CD4-positive, alpha-beta T cell (primary cell): ENCODE measurements at regions not wholly inside any gene's neighbourhood (a gene's known extent, or its start where the extent isn't known, plus 50 kb on each side); places are given as distances from the start of the nearest gene placed in this dataset.

ENCODE experiments used
- ATAC-seq: fragments of 200-7000 bp; cut with Tn5 transposase; one replicate; pipeline ENCODE4 v1.10.0; 2022; ENCODE audit warnings: mild to moderate bottlenecking; ENCODE audit not compliant: poor library complexity
- CTCF ChIA-PET: fragments of 350-600 bp; sonication (Branson Sonifier 250); formaldehyde crosslinking; loops from one replicate; lab custom pipeline; 2021; ENCODE audit warnings: antibody characterized with exemption, inconsistent platforms; lab: Charles Lee
- POLR2A ChIA-PET: fragments of 350-600 bp; sonication (Branson Sonifier 250); formaldehyde crosslinking; loops from one replicate; lab custom pipeline; 2021; ENCODE audit warnings: antibody characterized with exemption, inconsistent platforms; lab: Charles Lee
- DNase-seq, 14 experiments: peaks; one replicate each; pipeline ENCODE4 v3.0.0-alpha.2; 2013 to 2020; ENCODE audit warnings: mixed read lengths in 2 of 14
- H3K27ac ChIP-seq, 2 donors: one replicate each; pipeline versions ENCODE4 v1.5.1 to v1.7.0; 2013; ENCODE audit warnings: low read length in 2 of 2, low read depth in 1 of 2, mild to moderate bottlenecking in 1 of 2
- H3K27me3 ChIP-seq, 2 experiments: 1 replicate in 1 of 2; 2 replicates in 1 of 2; pipeline versions ENCODE4 v1.6.1 to v1.7.0; 2013; ENCODE audit warnings: low read length in 2 of 2, control low read depth in 1 of 2, mild to moderate bottlenecking in 1 of 2, moderate library complexity in 1 of 2; ENCODE audit not compliant: insufficient read depth in 2 of 2, control insufficient read depth in 1 of 2
- H3K36me3 ChIP-seq: one replicate; pipeline ENCODE4 v1.6.1; 2013; ENCODE audit warnings: low read length, control low read depth; ENCODE audit not compliant: insufficient read depth
- H3K4me1 ChIP-seq: one replicate; pipeline ENCODE4 v1.6.1; 2013; ENCODE audit warnings: low read length, control low read depth; ENCODE audit not compliant: insufficient read depth
- H3K4me3 ChIP-seq: one replicate; pipeline ENCODE4 v1.5.1; 2013; ENCODE audit warnings: mild to moderate bottlenecking, low read length, moderate library complexity
- H3K9me3 ChIP-seq, 2 experiments: 1 replicate in 1 of 2; 2 replicates in 1 of 2; pipeline versions ENCODE4 v1.6.1 to v1.7.0; 2013; ENCODE audit warnings: low read length in 2 of 2, mild to moderate bottlenecking in 2 of 2, control low read depth in 1 of 2, moderate library complexity in 1 of 2; ENCODE audit not compliant: control insufficient read depth in 1 of 2, insufficient read depth in 1 of 2
- H3K27ac Mint-ChIP-seq: one replicate; pipeline ENCODE4 v1.8.0; 2020; ENCODE audit warnings: mixed read lengths
- H3K27me3 Mint-ChIP-seq: one replicate; pipeline ENCODE4 v1.8.0; 2021; ENCODE audit warnings: mixed read lengths
- H3K36me3 Mint-ChIP-seq: one replicate; pipeline ENCODE4 v1.8.0; 2021; ENCODE audit warnings: low read depth, mixed read lengths
- H3K4me1 Mint-ChIP-seq: one replicate; pipeline ENCODE4 v1.8.0; 2021; ENCODE audit warnings: low read depth, mixed read lengths
- H3K4me3 Mint-ChIP-seq: one replicate; pipeline ENCODE4 v1.8.0; 2020; ENCODE audit warnings: mild to moderate bottlenecking, mixed read lengths
- H3K9me3 Mint-ChIP-seq: one replicate; pipeline ENCODE4 v1.8.0; 2020; ENCODE audit warnings: mixed read lengths
- CTCF ChIP-seq: fragments of 200-600 bp; IDR thresholded peaks from one replicate; pipeline ENCODE4 v1.8.0; 2022; ENCODE audit warnings: antibody characterized with exemption, mild to moderate bottlenecking
- intact Hi-C, 2 experiments: fragments of 100-400 bp; cut with DNase I in 1 of 2; cut with micrococcal nuclease in 1 of 2; formaldehyde crosslinking; loops; one replicate each; pipeline versions ENCODE4 v1.15.1 to v1.9.0; 2023 to 2025; cut with DNase I, micrococcal nuclease

DNA sequence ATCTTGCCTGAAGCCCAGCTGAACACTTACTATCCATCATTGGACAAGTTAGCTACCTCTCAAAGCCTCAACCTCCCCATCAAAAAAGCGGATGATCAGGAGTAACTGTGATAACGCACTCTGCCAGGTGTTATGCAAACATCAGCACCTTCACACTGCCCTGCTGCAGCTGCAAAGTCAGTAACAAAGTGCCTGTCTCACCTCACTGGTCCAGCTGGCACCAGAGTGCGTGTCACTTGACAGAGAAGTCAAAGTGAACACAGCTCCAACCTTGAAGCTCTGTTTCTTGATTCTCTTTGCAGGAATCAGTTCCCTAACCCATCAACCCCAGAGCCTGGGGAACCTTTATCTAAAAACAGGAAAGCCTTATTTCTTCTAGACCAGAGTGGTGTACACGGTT, 413.6 kb downstream of the CTTN start:
- DNase-seq = no peak
- no peak for ATAC-seq

DNA sequence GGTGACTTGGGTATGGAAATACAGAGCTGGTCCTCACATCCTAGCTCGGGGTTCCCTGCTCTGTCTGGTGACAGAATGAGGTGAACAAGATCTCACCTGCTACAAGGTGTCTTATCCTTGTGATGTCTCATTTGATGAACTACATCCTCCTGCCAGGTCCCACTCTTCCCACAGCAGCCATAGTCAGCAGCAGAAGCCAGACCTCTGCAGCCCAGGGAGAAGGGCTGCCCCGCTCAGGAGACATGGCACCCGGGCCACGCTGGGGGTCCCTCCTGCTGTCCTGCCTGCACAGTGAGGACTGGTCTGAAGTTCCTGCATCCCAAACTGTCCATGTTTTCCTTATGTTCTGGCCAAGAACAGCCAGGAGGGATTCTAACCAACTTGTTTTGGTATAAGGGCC, 414.1 kb downstream of the CTTN start:
- Mint-ChIP-seq H3K4me1 (no peaks in the 10 kb centered on the region), H3K27ac (no peak overlapping the region), H3K36me3 (no peaks in the 10 kb centered on the region), H3K9me3 (no peaks in the 10 kb centered on the region), H3K4me3 (no peak overlapping the region), H3K27me3 (no peaks in the 10 kb centered on the region)
- POLR2A ChIA-PET = no interaction called here
- ATAC-seq (no peak), DNase-seq (no peak)
- intact Hi-C loops = no loop called here
- Histone ChIP-seq H3K27me3 (no peaks in the 10 kb centered on the region), H3K4me1 (no peaks in the 10 kb centered on the region), H3K27ac (no peak overlapping the region), H3K4me3 (no peak overlapping the region), H3K9me3 (no peaks in the 10 kb centered on the region), H3K36me3 (no peaks in the 10 kb centered on the region)
- CTCF ChIA-PET = no interaction called here
- no peak for TF ChIP-seq CTCF

More for the DNA sequence above, 413.6 kb downstream of the CTTN start:
- H3K36me3 Mint-ChIP-seq = no peaks in the 10 kb centered on the region
- no peak overlapping the region for H3K4me3 Mint-ChIP-seq
- no peak for TF ChIP-seq CTCF
- intact Hi-C loops = no loop called here
- H3K4me1 Mint-ChIP-seq = no peaks in the 10 kb centered on the region
- Histone ChIP-seq H3K9me3 (no peaks in the 10 kb centered on the region), H3K27me3 (no peaks in the 10 kb centered on the region), H3K4me3 (no peak overlapping the region), H3K4me1 (no peaks in the 10 kb centered on the region), H3K27ac (no peak overlapping the region), H3K36me3 (no peaks in the 10 kb centered on the region)
- H3K27me3 Mint-ChIP-seq = no peaks in the 10 kb centered on the region
- POLR2A ChIA-PET = no interaction called here
- H3K9me3 Mint-ChIP-seq = no peaks in the 10 kb centered on the region
- H3K27ac Mint-ChIP-seq = no peak overlapping the region
- CTCF ChIA-PET = no interaction called here

- CTCF ChIA-PET = no interaction called here
These were observed 415.3 kb downstream of the CTTN start for GRCh38 chr11:70813651-70814050.

More at GRCh38 chr11:70813651-70814050, 415.3 kb downstream of the CTTN start:
- H3K4me1 ChIP-seq = no peaks in the 10 kb centered on the region
- intact Hi-C loops = no loop called here
- TF ChIP-seq CTCF = no peak
- H3K36me3 Mint-ChIP-seq = no peaks in the 10 kb centered on the region
- H3K9me3 Mint-ChIP-seq = no peaks in the 10 kb centered on the region
- no peaks in the 10 kb centered on the region for H3K36me3 ChIP-seq
- POLR2A ChIA-PET = no interaction called here
- no peak overlapping the region for H3K4me3 Mint-ChIP-seq
- H3K27me3 Mint-ChIP-seq = no peaks in the 10 kb centered on the region
- no peak for ATAC-seq
- DNase-seq = no peak
- no peak overlapping the region for H3K4me3 ChIP-seq
- H3K27ac Mint-ChIP-seq = no peak overlapping the region
- H3K27ac ChIP-seq = no peak overlapping the region
- no peaks in the 10 kb centered on the region for H3K9me3 ChIP-seq
- H3K4me1 Mint-ChIP-seq = no peaks in the 10 kb centered on the region
- no peaks in the 10 kb centered on the region for H3K27me3 ChIP-seq
